ENCODE measurements at regions not wholly inside any gene's neighbourhood (a gene's known extent, or its start where the extent isn't known, plus 50 kb on each side); places are given as distances from the start of the nearest gene placed in this dataset.

DNA sequence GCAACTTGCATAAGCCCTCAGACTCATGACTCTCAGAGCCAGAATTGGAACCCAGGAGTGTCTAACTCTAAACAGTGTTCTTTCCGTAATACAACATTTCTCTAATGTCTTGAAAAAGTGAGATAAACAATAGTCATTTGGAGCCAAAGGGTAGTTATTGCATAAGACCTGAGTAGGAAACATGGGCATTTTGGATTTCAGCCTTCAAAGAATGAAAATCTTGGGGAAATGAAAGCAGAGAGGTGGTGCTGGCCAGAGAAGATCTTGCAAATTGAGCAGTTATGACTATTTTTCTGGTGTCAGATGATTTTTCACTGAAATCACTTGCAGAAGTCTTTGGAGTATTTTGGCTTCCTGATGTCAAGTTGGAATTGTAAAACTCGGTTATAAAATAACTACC, 379.4 kb downstream of the DIPK2A start:
- Histone ChIP-seq H3K36me3 (ENCODE audit: insufficient read depth, low read length) (no peaks in the 10 kb centered on the region), H3K4me3 (ENCODE audit: low read length) (no peak overlapping the region), H3K9me3 (ENCODE audit: control insufficient read depth in 1 of 2, insufficient read depth in 1 of 2, low read length in 2 of 2) (no peaks in the 10 kb centered on the region), H3K4me1 (ENCODE audit: insufficient read depth, low read length) (no peaks in the 10 kb centered on the region), H3K27ac (ENCODE audit: low read depth in 1 of 2, low read length in 2 of 2) (no peak overlapping the region), H3K27me3 (ENCODE audit: control insufficient read depth in 1 of 2, insufficient read depth in 2 of 2, low read length in 2 of 2) (no peaks in the 10 kb centered on the region)
- peaks cover 3% of the 10 kb centered on the region for H3K9me3 Mint-ChIP-seq
- no peak for ATAC-seq (ENCODE audit: poor library complexity)
- ChIA-PET POLR2A (no interaction called here), CTCF (no interaction called here)
- intact Hi-C loops (cut with DNase I, micrococcal nuclease): no loop called here
- no peak overlapping the region for H3K4me3 Mint-ChIP-seq
- no peaks in the 10 kb centered on the region for H3K4me1 Mint-ChIP-seq (ENCODE audit: low read depth)
- DNase-seq: no peak
- H3K27ac Mint-ChIP-seq: no peak overlapping the region
- H3K36me3 Mint-ChIP-seq (ENCODE audit: low read depth): no peaks in the 10 kb centered on the region
- peaks cover 8% of the 10 kb centered on the region for H3K27me3 Mint-ChIP-seq
- TF ChIP-seq CTCF (IDR thresholded peaks at IDR 0.05): no peak

GRCh38 chr3:144351773-144352365, 380.2 kb downstream of the DIPK2A start:
- H3K36me3 Mint-ChIP-seq (ENCODE audit: low read depth): no peaks in the 10 kb centered on the region
- POLR2A ChIA-PET: no interaction called here
- H3K4me1 ChIP-seq (ENCODE audit: insufficient read depth, low read length): no peaks in the 10 kb centered on the region
- H3K36me3 ChIP-seq (ENCODE audit: insufficient read depth, low read length): no peaks in the 10 kb centered on the region
- H3K27me3 Mint-ChIP-seq: peaks cover 4% of the 10 kb centered on the region
- no peak for ATAC-seq (ENCODE audit: poor library complexity)
- no peak for DNase-seq
- H3K4me3 Mint-ChIP-seq: no peak overlapping the region
- H3K4me3 ChIP-seq (ENCODE audit: low read length): no peak overlapping the region
- H3K4me1 Mint-ChIP-seq (ENCODE audit: low read depth): no peaks in the 10 kb centered on the region
- intact Hi-C loops (cut with DNase I, micrococcal nuclease): no loop called here
- H3K27ac Mint-ChIP-seq: no peak overlapping the region
- no peak overlapping the region for H3K27ac ChIP-seq (ENCODE audit: low read depth in 1 of 2, low read length in 2 of 2)
- no peaks in the 10 kb centered on the region for H3K27me3 ChIP-seq (ENCODE audit: control insufficient read depth in 1 of 2, insufficient read depth in 2 of 2, low read length in 2 of 2)
- no peak for TF ChIP-seq CTCF (IDR thresholded peaks at IDR 0.05)
- CTCF ChIA-PET: no interaction called here
- no peaks in the 10 kb centered on the region for H3K9me3 ChIP-seq (ENCODE audit: control insufficient read depth in 1 of 2, insufficient read depth in 1 of 2, low read length in 2 of 2)
- peaks cover 3% of the 10 kb centered on the region for H3K9me3 Mint-ChIP-seq

- ATAC-seq (ENCODE audit: poor library complexity): no peak
- Mint-ChIP-seq H3K27me3 (no peaks in the 10 kb centered on the region), H3K4me1 (ENCODE audit: low read depth) (no peaks in the 10 kb centered on the region), H3K36me3 (ENCODE audit: low read depth) (no peaks in the 10 kb centered on the region), H3K27ac (no peak overlapping the region), H3K9me3 (peaks cover 6% of the 10 kb centered on the region), H3K4me3 (no peak overlapping the region)
- Histone ChIP-seq H3K27me3 (ENCODE audit: control insufficient read depth in 1 of 2, insufficient read depth in 2 of 2, low read length in 2 of 2) (no peaks in the 10 kb centered on the region), H3K4me3 (ENCODE audit: low read length) (no peak overlapping the region), H3K27ac (ENCODE audit: low read depth in 1 of 2, low read length in 2 of 2) (no peak overlapping the region), H3K9me3 (ENCODE audit: control insufficient read depth in 1 of 2, insufficient read depth in 1 of 2, low read length in 2 of 2) (no peaks in the 10 kb centered on the region), H3K36me3 (ENCODE audit: insufficient read depth, low read length) (no peaks in the 10 kb centered on the region), H3K4me1 (ENCODE audit: insufficient read depth, low read length) (no peaks in the 10 kb centered on the region)
- intact Hi-C loops (cut with DNase I, micrococcal nuclease): no loop called here
- CTCF ChIA-PET: no interaction called here
- no peak for DNase-seq
- no peak for TF ChIP-seq CTCF (IDR thresholded peaks at IDR 0.05)
- POLR2A ChIA-PET: no interaction called here
These were observed 386.6 kb downstream of the DIPK2A start for GRCh38 chr3:144358191-144358590.
